D721Med (cell line): ENCODE measurements at regions not wholly inside any gene's neighbourhood (a gene's known extent, or its start where the extent isn't known, plus 50 kb on each side); places are given as distances from the start of the nearest gene placed in this dataset.

Experiments used
- DNase-seq: peaks from one replicate; pipeline ENCODE4 v3.0.0; 2011; ENCODE audit warnings: low spot score; ENCODE audit not compliant: insufficient read length
- FAIRE-seq: peaks from 2 replicates; lab custom pipeline; 2011; peaks lifted over from hg19 to GRCh38; lab: Jason Lieb, UNC
- CTCF ChIP-seq: IDR thresholded peaks from 2 replicates; pipeline ENCODE4 v1.5.1; 2012; ENCODE audit warnings: mild to moderate bottlenecking, control low read depth; ENCODE audit not compliant: insufficient read depth; ENCODE audit errors: missing control alignments

GRCh38 chr12:84315926-84316325, 596.7 kb downstream of the SLC6A15 start:
- FAIRE-seq: no peak

GRCh38 chr12:84313323-84313675, 599.3 kb downstream of the SLC6A15 start:
- FAIRE-seq (no peak), DNase-seq (no peak)
- TF ChIP-seq CTCF: no peak

More at GRCh38 chr12:84315926-84316325, 596.7 kb downstream of the SLC6A15 start:
- DNase-seq: no peak
- TF ChIP-seq CTCF: no peak

- no peak for TF ChIP-seq CTCF
- FAIRE-seq (no peak), DNase-seq (no peak)
Measured at GRCh38 chr12:84308211-84308610, 604.4 kb downstream of the SLC6A15 start.

- no peak for TF ChIP-seq CTCF
- no peak for DNase-seq
- FAIRE-seq: no peak
Measured at GRCh38 chr12:84305144-84305543, 607.5 kb downstream of the SLC6A15 start.

GRCh38 chr12:84294246-84294645, 618.4 kb downstream of the SLC6A15 start:
- no peak for DNase-seq
- no peak for FAIRE-seq
- TF ChIP-seq CTCF: no peak

GRCh38 chr12:84290168-84290567, 622.4 kb downstream of the SLC6A15 start:
- no peak for TF ChIP-seq CTCF
- DNase-seq (no peak), FAIRE-seq (no peak)

GRCh38 chr12:84277986-84278385, 634.6 kb downstream of the SLC6A15 start:
- no peak for TF ChIP-seq CTCF
- FAIRE-seq (no peak), DNase-seq (no peak)
